ENCODE measurements at regions not wholly inside any gene's neighbourhood (a gene's known extent, or its start where the extent isn't known, plus 50 kb on each side); places are given as distances from the start of the nearest gene placed in this dataset.
"Not testable (repeated sequence)": the region's sequence is repeated elsewhere in the genome, so short reads cannot be mapped to it uniquely, and the experiment has no call there.

DNA sequence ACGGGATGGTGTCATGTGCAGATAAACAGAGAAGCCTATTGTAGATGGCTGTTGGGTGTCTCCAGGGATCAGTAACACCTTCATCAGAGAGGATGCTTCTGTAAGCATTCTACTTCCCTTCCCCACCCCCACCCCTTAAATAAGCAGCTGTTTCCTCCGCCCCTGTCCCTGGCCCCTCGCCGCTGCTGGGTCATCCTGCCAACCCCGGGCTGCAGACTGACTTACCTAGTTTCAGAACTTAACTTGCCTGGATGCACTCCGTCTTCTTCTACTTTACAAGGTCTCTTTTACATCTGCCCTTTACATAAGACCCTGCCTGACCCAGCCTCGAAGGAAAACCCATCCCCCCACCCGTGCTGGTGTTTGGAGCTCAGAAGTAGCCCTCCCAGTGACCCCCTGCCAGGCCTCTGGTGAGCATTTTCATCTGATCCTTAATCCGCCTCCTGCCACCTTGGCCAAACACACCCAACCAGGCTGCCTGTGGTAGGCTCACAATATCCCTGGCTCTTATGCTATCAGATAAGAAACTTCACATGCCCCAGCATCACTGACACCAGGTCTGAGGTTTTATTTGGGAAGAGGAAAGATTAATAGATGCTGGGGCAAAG lies 103.0 kb upstream of the HES1 start:
- ChIA-PET CTCF (no interaction called here), POLR2A (interaction anchor here in 1 of 2 donors (0.6 kb wide), 1 partner anchor 114 kb away, joined by 8 read pairs; no protein-coding TSS in a partner anchor)
- ATAC-seq (replicated peaks in 1 of 4) (no peak), DNase-seq (no peak)
- H3K4me1 ChIP-seq (ENCODE audit: control insufficient read depth in 1 of 2, extremely low read depth in 1 of 2, insufficient read depth in 2 of 2, low read length in 2 of 2): no peaks in the 10 kb centered on the region
- Mint-ChIP-seq H3K36me3 (no peaks in the 10 kb centered on the region), H3K4me3 (no peak overlapping the region), H3K4me1 (peaks cover 0 to 11% (median 4%) of the 10 kb centered on the region in 3 donors), H3K27me3 (peaks cover 0 to 7% of the 10 kb centered on the region in 2 donors), H3K9me3 (no peaks in the 10 kb centered on the region), H3K27ac (no peak overlapping the region)
- no peaks in the 10 kb centered on the region for H3K9me3 ChIP-seq
- no peak overlapping the region for H3K4me3 ChIP-seq (ENCODE audit: control insufficient read depth in 1 of 2, extremely low read depth in 1 of 2, low read length in 1 of 2)
- 18% methylated on average over 6 of the region's 9 CpGs for WGBS (ENCODE audit: insufficient coverage)
- H3K36me3 ChIP-seq (ENCODE audit: control insufficient read depth in 2 of 2, extremely low read depth in 1 of 2, insufficient read depth in 1 of 2, low read length in 1 of 2): no peaks in the 10 kb centered on the region
- H3K27me3 ChIP-seq (replicated peaks in 1 of 2; ENCODE audit: control insufficient read depth in 2 of 2, extremely low read depth in 1 of 2, insufficient read depth in 2 of 2, low read length in 1 of 2): peaks cover 0 to 29% of the 10 kb centered on the region in 2 experiments
- H3K27ac ChIP-seq (ENCODE audit: low read length): no peak overlapping the region

DNA sequence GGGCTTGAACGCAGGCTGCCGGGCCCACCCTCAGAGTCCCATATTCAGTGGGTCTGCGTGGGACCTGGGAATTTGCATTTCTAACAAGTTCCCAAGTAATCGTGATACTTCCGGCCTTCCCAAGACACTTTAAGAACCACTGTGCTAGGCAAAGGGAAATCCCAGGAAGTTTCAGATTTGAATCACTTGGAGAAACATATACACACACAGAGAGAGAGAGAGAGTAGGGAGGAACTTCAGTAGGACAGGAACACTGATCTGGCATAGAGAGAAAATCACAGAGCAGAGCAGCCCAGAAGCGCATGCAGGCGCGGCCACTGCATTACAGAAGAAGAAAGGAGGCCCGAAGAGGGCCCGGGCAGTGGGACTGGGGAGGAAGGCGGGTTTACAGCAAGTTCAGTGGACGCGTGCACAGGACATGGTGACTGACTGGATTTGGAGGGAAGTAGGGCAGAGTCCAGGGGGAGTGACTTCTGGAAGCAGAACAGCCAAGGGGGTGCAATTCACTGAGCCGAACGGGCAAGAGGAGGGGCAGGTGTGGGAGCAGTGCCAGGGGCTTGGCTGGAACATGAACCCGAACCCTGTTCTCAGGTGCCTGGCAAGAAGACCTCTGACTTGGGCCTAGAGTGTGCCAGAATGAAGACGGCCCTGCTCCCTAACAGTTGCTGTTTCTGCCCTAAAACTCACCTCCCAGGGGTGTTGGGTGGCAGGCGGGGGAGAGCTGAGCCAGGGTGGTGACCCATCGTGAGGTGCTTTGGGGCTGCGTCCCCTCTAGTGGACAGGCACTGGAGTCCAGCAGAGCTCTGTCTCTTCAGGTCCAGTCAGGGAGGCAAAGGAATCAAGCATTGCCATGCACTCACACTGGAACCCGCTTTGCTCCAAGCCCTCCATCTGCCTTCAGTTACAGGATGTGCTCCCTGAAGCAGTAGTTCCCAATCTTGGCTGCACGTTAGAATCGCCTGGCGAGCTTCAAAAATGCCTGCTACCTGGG lies 101.3 kb upstream of the HES1 start:
- Histone ChIP-seq H3K4me3 (ENCODE audit: control insufficient read depth in 1 of 2, extremely low read depth in 1 of 2, low read length in 1 of 2) (no peak overlapping the region), H3K9me3 (no peaks in the 10 kb centered on the region), H3K36me3 (ENCODE audit: control insufficient read depth in 2 of 2, extremely low read depth in 1 of 2, insufficient read depth in 1 of 2, low read length in 1 of 2) (no peaks in the 10 kb centered on the region), H3K4me1 (ENCODE audit: control insufficient read depth in 1 of 2, extremely low read depth in 1 of 2, insufficient read depth in 2 of 2, low read length in 2 of 2) (no peaks in the 10 kb centered on the region), H3K27ac (ENCODE audit: low read length) (no peak overlapping the region), H3K27me3 (replicated peaks in 1 of 2; ENCODE audit: control insufficient read depth in 2 of 2, extremely low read depth in 1 of 2, insufficient read depth in 2 of 2, low read length in 1 of 2) (peaks cover 0 to 25% of the 10 kb centered on the region in 2 experiments)
- no peaks in the 10 kb centered on the region for H3K9me3 Mint-ChIP-seq
- ChIA-PET CTCF (no interaction called here), POLR2A (no interaction called here)
- ATAC-seq (replicated peaks in 1 of 4): no peak
- DNase-seq: no peak
- H3K4me1 Mint-ChIP-seq: peaks cover 0 to 11% (median 4%) of the 10 kb centered on the region in 3 donors
- H3K27me3 Mint-ChIP-seq: peaks cover 0 to 7% of the 10 kb centered on the region in 2 donors
- H3K36me3 Mint-ChIP-seq: no peaks in the 10 kb centered on the region
- 92% methylated on average over 18 of the region's 24 CpGs for WGBS (ENCODE audit: insufficient coverage)
- no peak overlapping the region for H3K4me3 Mint-ChIP-seq
- H3K27ac Mint-ChIP-seq: no peak overlapping the region

DNA sequence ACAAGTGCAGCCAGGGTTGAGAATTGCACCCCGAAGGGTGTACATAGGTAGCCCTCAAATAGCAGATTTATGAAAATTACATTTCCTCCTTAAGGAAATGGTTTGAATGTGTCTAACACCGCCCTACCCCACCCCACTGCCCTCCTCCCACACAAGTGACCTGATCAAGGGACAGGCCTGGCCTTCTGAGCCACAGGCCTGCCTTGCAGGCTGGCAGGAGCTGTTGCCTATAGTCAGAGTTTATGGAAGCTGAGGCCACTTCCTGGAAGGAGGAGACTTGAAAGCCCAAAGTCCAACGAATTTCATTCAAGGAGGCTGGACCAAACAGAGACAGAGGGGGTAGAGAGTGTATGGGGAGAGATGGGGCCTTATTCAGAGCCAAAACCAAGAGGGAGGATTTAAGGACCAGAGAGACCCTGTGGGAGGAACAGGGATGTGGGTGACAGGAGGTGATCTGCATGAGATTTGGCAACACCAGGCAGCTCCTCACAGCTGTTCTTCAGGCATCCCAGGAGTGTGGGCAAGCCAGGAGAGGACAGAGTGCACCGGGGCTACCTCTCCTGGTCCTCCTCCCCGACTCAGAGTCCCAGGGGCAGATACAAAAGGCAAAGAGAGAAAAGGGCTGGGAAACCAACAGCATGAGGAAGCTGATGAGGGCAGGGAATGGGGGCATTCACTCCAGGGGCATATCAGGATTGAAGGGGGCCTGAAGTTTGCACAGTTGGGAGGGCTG lies 100.4 kb upstream of the HES1 start:
- H3K4me3 ChIP-seq (ENCODE audit: control insufficient read depth in 1 of 2, extremely low read depth in 1 of 2, low read length in 1 of 2): no peak overlapping the region
- no peaks in the 10 kb centered on the region for H3K9me3 Mint-ChIP-seq
- no peak overlapping the region for H3K27ac ChIP-seq (ENCODE audit: low read length)
- peaks cover 0 to 9% of the 10 kb centered on the region in 2 donors for H3K27me3 Mint-ChIP-seq
- H3K27ac Mint-ChIP-seq: no peak overlapping the region
- H3K36me3 ChIP-seq (ENCODE audit: control insufficient read depth in 2 of 2, extremely low read depth in 1 of 2, insufficient read depth in 1 of 2, low read length in 1 of 2): no peaks in the 10 kb centered on the region
- H3K4me1 ChIP-seq (ENCODE audit: control insufficient read depth in 1 of 2, extremely low read depth in 1 of 2, insufficient read depth in 2 of 2, low read length in 2 of 2): no peaks in the 10 kb centered on the region
- peaks cover 0 to 11% (median 4%) of the 10 kb centered on the region in 3 donors for H3K4me1 Mint-ChIP-seq
- WGBS (ENCODE audit: insufficient coverage): 49% methylated on average over 3 of the region's 5 CpGs
- ChIA-PET CTCF (no interaction called here), POLR2A (no interaction called here)
- H3K9me3 ChIP-seq: no peaks in the 10 kb centered on the region
- no peak for DNase-seq
- H3K36me3 Mint-ChIP-seq: no peaks in the 10 kb centered on the region
- no peak overlapping the region for H3K4me3 Mint-ChIP-seq
- peaks cover 0 to 25% of the 10 kb centered on the region in 2 experiments for H3K27me3 ChIP-seq (replicated peaks in 1 of 2; ENCODE audit: control insufficient read depth in 2 of 2, extremely low read depth in 1 of 2, insufficient read depth in 2 of 2, low read length in 1 of 2)
- ATAC-seq (replicated peaks in 1 of 4): no peak

DNA sequence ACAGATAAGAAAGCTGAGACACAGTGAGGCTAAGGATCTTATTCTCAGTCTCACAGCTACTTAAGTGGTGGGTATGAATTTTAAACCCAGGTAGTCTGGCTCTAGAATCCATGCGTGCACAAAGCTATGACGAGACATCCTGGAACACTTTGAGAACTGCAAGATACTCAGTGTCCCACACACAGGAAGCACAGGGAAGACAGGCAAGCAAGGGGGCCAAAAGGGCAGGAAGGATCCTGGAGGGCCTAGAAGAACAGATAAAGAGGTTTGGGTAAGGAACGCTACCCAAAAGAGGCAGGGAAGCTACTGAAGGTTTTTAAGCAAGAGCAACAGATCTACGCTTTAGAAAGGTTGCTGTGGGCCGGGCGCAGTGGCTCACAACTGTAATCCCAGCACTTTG lies 99.1 kb upstream of the HES1 start:
- no peak for DNase-seq
- no peak overlapping the region for H3K27ac Mint-ChIP-seq
- H3K36me3 Mint-ChIP-seq: no peaks in the 10 kb centered on the region
- POLR2A ChIA-PET: no interaction called here
- Histone ChIP-seq H3K4me3 (ENCODE audit: control insufficient read depth in 1 of 2, extremely low read depth in 1 of 2, low read length in 1 of 2) (no peak overlapping the region), H3K36me3 (ENCODE audit: control insufficient read depth in 2 of 2, extremely low read depth in 1 of 2, insufficient read depth in 1 of 2, low read length in 1 of 2) (no peaks in the 10 kb centered on the region), H3K27me3 (replicated peaks in 1 of 2; ENCODE audit: control insufficient read depth in 2 of 2, extremely low read depth in 1 of 2, insufficient read depth in 2 of 2, low read length in 1 of 2) (peaks cover 0 to 21% of the 10 kb centered on the region in 2 experiments), H3K4me1 (ENCODE audit: control insufficient read depth in 1 of 2, extremely low read depth in 1 of 2, insufficient read depth in 2 of 2, low read length in 2 of 2) (no peaks in the 10 kb centered on the region), H3K9me3 (no peaks in the 10 kb centered on the region), H3K27ac (ENCODE audit: low read length) (no peak overlapping the region)
- no peak for ATAC-seq (replicated peaks in 1 of 4)
- H3K9me3 Mint-ChIP-seq: no peaks in the 10 kb centered on the region
- 93% methylated on average over 5 of the region's 6 CpGs for WGBS (ENCODE audit: insufficient coverage)
- H3K27me3 Mint-ChIP-seq: peaks cover 0 to 12% of the 10 kb centered on the region in 2 donors
- peaks cover 0 to 11% (median 4%) of the 10 kb centered on the region in 3 donors for H3K4me1 Mint-ChIP-seq
- H3K4me3 Mint-ChIP-seq: no peak overlapping the region
- CTCF ChIA-PET: no interaction called here

DNA sequence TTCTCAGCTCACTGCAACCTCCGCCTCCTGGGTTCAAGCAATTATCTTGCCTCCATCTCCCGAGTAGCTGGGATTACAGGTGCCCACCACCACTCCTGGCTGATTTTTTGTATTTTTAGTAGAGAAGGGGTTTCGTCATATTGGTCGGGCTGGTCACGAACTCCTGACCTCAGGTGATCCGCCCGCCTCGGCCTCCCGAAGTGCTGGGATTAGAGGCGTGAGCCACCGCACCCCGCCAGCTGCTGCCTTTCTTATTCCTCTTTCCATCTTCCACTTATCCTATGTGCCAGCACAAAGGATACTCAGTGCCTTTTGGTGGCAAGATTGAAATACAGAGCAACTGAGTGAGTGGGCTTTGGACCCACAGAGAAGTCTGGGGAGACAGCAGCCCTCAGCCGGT lies 97.6 kb upstream of the HES1 start:
- CTCF ChIA-PET: interaction anchor here in 1 of 2 donors (0.6 kb wide), 1 partner anchor 201 kb away, joined by 19 read pairs; no protein-coding TSS in a partner anchor
- H3K36me3 Mint-ChIP-seq; H3K4me1 Mint-ChIP-seq; POLR2A ChIA-PET; H3K27ac Mint-ChIP-seq; H3K4me3 ChIP-seq (ENCODE audit: control insufficient read depth in 1 of 2, extremely low read depth in 1 of 2, low read length in 1 of 2); ATAC-seq (replicated peaks in 1 of 4); H3K9me3 ChIP-seq; H3K27ac ChIP-seq (ENCODE audit: low read length); H3K4me1 ChIP-seq (ENCODE audit: control insufficient read depth in 1 of 2, extremely low read depth in 1 of 2, insufficient read depth in 2 of 2, low read length in 2 of 2); H3K4me3 Mint-ChIP-seq; DNase-seq; H3K9me3 Mint-ChIP-seq; H3K36me3 ChIP-seq (ENCODE audit: control insufficient read depth in 2 of 2, extremely low read depth in 1 of 2, insufficient read depth in 1 of 2, low read length in 1 of 2): not testable (repeated sequence)
- H3K27me3 ChIP-seq (replicated peaks in 1 of 2; ENCODE audit: control insufficient read depth in 2 of 2, extremely low read depth in 1 of 2, insufficient read depth in 2 of 2, low read length in 1 of 2): peaks cover 0 to 13% of the 10 kb centered on the region in 2 experiments
- WGBS (ENCODE audit: insufficient coverage): 80% methylated on average over 1 of the region's 13 CpGs
- peaks cover 0 to 11% of the 10 kb centered on the region in 2 donors for H3K27me3 Mint-ChIP-seq

DNA sequence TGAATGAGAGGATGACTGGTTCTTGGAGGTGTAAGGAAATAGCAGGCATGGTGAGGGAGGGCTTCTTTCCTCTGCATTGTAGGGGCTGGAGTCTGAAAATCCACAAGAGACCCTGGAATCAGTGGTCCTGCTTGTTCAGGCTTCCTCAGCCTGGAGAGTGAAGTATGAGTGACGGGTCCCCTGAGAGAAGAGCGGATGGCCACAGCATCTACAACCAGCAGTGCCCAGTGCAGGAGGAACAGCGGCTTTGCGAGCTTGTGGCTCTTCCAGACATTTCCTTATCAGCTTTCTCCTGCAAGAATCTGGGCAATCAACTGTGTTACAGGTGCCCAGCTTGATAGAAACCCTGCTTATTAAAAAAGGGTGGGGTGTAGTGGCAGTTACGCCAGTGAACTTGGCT lies 97.0 kb upstream of the HES1 start:
- Mint-ChIP-seq H3K27ac (no peak overlapping the region), H3K4me1 (no peaks in the 10 kb centered on the region), H3K9me3 (no peaks in the 10 kb centered on the region), H3K27me3 (peaks cover 0 to 11% of the 10 kb centered on the region in 2 donors), H3K36me3 (no peaks in the 10 kb centered on the region), H3K4me3 (no peak overlapping the region)
- Histone ChIP-seq H3K36me3 (ENCODE audit: control insufficient read depth in 2 of 2, extremely low read depth in 1 of 2, insufficient read depth in 1 of 2, low read length in 1 of 2) (no peaks in the 10 kb centered on the region), H3K4me3 (ENCODE audit: control insufficient read depth in 1 of 2, extremely low read depth in 1 of 2, low read length in 1 of 2) (no peak overlapping the region), H3K27me3 (replicated peaks in 1 of 2; ENCODE audit: control insufficient read depth in 2 of 2, extremely low read depth in 1 of 2, insufficient read depth in 2 of 2, low read length in 1 of 2) (peaks cover 0 to 13% of the 10 kb centered on the region in 2 experiments), H3K27ac (ENCODE audit: low read length) (no peak overlapping the region), H3K4me1 (ENCODE audit: control insufficient read depth in 1 of 2, extremely low read depth in 1 of 2, insufficient read depth in 2 of 2, low read length in 2 of 2) (no peaks in the 10 kb centered on the region), H3K9me3 (no peaks in the 10 kb centered on the region)
- ChIA-PET POLR2A (no interaction called here), CTCF (no interaction called here)
- WGBS (ENCODE audit: insufficient coverage): 93% methylated on average over 3 of the region's 5 CpGs
- no peak for ATAC-seq (replicated peaks in 1 of 4)
- no peak for DNase-seq
